ENCODE measurements at regions not wholly inside any gene's neighbourhood (a gene's known extent, or its start where the extent isn't known, plus 50 kb on each side); places are given as distances from the start of the nearest gene placed in this dataset.

DNA sequence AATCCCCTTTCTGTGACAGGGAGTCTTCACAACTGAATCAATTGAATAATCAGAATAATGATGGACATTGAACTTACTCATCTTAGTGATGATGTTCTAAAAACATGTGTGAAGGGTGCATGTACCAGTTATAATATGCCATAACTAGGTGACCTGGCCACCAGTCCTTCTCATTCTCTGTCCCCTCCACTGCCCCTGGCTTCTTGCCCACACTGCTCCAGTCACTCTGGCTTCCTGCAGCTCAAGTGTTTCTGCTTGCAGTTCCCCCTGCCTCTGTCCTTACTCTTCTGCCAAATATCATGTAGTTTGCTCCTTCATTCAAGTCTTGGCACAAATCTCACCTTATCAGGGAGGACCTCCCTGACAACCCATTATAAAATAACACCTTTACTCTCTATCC, 168.1 kb upstream of the SLC7A11 start:
- Histone ChIP-seq H3K27me3 (no peaks in the 10 kb centered on the region), H3K27ac (no peak overlapping the region), H3K4me1 (ENCODE audit: insufficient read depth) (no peaks in the 10 kb centered on the region), H3K9me3 (no peaks in the 10 kb centered on the region), H3K36me3 (no peaks in the 10 kb centered on the region), H3K4me3 (no peak overlapping the region)
- TF ChIP-seq POLR2A (IDR thresholded peaks at IDR 0.05) (no peak), EP300 (IDR thresholded peaks at IDR 0.05) (no peak)
- TF ChIP-seq, protein P1, sequence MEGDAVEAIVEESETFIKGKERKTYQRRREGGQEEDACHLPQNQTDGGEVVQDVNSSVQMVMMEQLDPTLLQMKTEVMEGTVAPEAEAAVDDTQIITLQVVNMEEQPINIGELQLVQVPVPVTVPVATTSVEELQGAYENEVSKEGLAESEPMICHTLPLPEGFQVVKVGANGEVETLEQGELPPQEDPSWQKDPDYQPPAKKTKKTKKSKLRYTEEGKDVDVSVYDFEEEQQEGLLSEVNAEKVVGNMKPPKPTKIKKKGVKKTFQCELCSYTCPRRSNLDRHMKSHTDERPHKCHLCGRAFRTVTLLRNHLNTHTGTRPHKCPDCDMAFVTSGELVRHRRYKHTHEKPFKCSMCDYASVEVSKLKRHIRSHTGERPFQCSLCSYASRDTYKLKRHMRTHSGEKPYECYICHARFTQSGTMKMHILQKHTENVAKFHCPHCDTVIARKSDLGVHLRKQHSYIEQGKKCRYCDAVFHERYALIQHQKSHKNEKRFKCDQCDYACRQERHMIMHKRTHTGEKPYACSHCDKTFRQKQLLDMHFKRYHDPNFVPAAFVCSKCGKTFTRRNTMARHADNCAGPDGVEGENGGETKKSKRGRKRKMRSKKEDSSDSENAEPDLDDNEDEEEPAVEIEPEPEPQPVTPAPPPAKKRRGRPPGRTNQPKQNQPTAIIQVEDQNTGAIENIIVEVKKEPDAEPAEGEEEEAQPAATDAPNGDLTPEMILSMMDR (IDR thresholded peaks at IDR 0.05) = no peak
- intact Hi-C loops (cut with DNase I) = no loop called here
- no peak for DNase-seq

DNA sequence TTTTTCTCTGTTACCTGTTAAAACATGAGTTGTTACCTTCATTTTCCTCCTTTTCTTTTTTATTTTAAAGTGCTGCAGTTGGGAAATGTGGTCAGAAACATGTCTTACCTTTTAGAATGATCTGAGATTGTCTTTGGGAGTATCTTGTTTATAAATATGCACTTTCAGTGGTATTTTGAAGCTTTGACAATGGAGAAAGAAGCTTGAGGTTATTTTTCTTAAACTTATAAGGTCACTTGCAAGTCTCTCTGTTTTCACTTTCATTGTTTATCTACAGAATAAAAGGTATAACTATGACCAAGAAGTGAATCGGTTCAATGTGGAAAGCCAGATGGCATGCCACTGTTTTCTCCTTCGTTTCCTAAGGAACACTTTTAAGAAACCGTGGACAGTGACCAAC, 167.5 kb upstream of the SLC7A11 start:
- no peaks in the 10 kb centered on the region for H3K4me1 ChIP-seq (ENCODE audit: insufficient read depth)
- WGBS, 3 donors = 80 to 89% (median 83%) methylated on average over 3 of the region's 3 CpGs
- TF ChIP-seq, protein P1 (IDR thresholded peaks at IDR 0.05) = no peak
- TF ChIP-seq POLR2A (IDR thresholded peaks at IDR 0.05) (no peak), EP300 (IDR thresholded peaks at IDR 0.05) (no peak)

DNA sequence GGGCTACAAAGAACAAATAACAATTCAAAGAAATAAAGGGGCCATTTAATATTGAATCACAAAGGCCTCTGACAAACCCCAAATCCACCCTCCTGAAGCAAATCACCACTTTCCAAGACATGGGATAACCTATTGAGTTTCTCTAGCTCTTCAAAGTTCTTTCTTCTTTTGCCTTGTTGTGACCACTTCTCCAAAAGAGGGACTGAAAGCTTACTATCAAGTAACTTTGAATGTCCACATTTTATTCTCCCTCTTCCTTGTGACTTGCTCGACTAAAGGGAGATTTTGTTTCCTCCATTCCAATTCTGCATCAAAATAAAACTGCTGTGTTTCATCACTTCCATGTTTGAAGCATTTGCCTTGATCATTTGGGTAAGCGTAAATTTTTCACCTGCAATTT, 166.6 kb upstream of the SLC7A11 start:
- H3K36me3 ChIP-seq = no peaks in the 10 kb centered on the region
- TF ChIP-seq EP300 (IDR thresholded peaks at IDR 0.05) = no peak
- TF ChIP-seq, protein P1 (IDR thresholded peaks at IDR 0.05) = no peak
- no peak for TF ChIP-seq POLR2A (IDR thresholded peaks at IDR 0.05)
- 85 to 91% (median 89%) methylated on average over 2 of the region's 2 CpGs for WGBS, 3 donors
- H3K27ac ChIP-seq = no peak overlapping the region
- no peak for DNase-seq
- no peaks in the 10 kb centered on the region for H3K27me3 ChIP-seq
- H3K4me1 ChIP-seq (ENCODE audit: insufficient read depth) = no peaks in the 10 kb centered on the region
- H3K4me3 ChIP-seq = no peak overlapping the region
- intact Hi-C loops (cut with DNase I) = no loop called here
- H3K9me3 ChIP-seq = no peaks in the 10 kb centered on the region

More for the DNA sequence above, 167.5 kb upstream of the SLC7A11 start:
- Histone ChIP-seq H3K27ac (no peak overlapping the region), H3K36me3 (no peaks in the 10 kb centered on the region), H3K4me3 (no peak overlapping the region), H3K9me3 (no peaks in the 10 kb centered on the region), H3K27me3 (no peaks in the 10 kb centered on the region)
- intact Hi-C loops (cut with DNase I) = no loop called here
- no peak for DNase-seq

- Histone ChIP-seq H3K4me3 (no peak overlapping the region), H3K27ac (no peak overlapping the region), H3K9me3 (no peaks in the 10 kb centered on the region), H3K4me1 (ENCODE audit: insufficient read depth) (no peaks in the 10 kb centered on the region), H3K36me3 (no peaks in the 10 kb centered on the region), H3K27me3 (no peaks in the 10 kb centered on the region)
- intact Hi-C loops (cut with DNase I) = no loop called here
- TF ChIP-seq POLR2A (IDR thresholded peaks at IDR 0.05) (no peak), EP300 (IDR thresholded peaks at IDR 0.05) (no peak)
- TF ChIP-seq, protein P1 (IDR thresholded peaks at IDR 0.05) = no peak
- 51 to 71% (median 67%) methylated on average over 3 of the region's 3 CpGs for WGBS, 3 donors
- DNase-seq = no peak
Observed at GRCh38 chr4:138407329-138407728, 165.2 kb upstream of the SLC7A11 start.

DNA sequence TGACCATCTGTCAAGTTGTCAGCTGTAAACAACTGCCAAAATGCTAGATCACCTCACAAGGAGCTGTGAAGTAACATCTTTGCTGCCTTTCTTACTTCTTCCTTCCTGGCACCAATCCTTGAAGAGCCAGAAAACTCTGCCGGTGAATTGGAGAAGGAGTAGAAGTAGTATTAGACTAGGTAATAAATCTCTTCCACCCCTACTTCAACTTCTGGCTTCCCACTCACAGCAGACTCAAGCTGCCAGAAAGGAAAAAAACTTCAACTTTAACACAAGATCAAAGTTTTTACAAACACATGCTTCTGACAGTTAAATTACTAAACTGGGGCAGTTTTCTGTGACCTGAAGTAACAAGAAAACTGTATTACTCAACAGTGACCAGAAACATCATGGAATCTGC, 164.7 kb upstream of the SLC7A11 start:
- Histone ChIP-seq H3K27ac (no peak overlapping the region), H3K27me3 (no peaks in the 10 kb centered on the region), H3K9me3 (no peaks in the 10 kb centered on the region), H3K4me3 (no peak overlapping the region), H3K36me3 (no peaks in the 10 kb centered on the region), H3K4me1 (ENCODE audit: insufficient read depth) (no peaks in the 10 kb centered on the region)
- TF ChIP-seq, protein P1 (IDR thresholded peaks at IDR 0.05) = no peak
- no peak for TF ChIP-seq EP300 (IDR thresholded peaks at IDR 0.05)
- TF ChIP-seq POLR2A (IDR thresholded peaks at IDR 0.05) = no peak
- intact Hi-C loops (cut with DNase I) = no loop called here
- DNase-seq = no peak
- WGBS, 3 donors = 0 to 5% (median 2%) methylated on average over 1 of the region's 1 CpG
